ENCODE measurements at regions not wholly inside any gene's neighbourhood (a gene's known extent, or its start where the extent isn't known, plus 50 kb on each side); places are given as distances from the start of the nearest gene placed in this dataset.

DNA sequence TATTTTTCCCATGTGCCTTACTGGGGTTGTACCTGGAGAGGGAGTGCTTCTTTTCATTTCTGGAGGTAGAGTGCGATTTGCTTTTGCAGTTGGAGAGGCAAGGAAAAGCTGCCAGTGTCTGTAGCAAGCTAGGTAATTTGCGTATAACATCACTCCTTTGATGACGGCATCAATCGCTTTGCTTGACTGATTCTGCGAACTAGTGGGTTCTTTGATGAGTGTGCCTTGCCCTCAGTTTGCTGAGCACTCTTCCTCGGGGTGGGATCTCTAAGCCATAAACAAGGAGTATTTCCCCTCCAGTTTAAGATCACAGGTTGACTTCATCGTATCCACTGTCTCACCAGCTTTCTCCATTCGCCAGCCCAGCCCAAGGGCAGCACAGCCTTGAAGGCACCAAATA, 344.5 kb downstream of the KCNRG start:
- Histone ChIP-seq H2AFZ (ENCODE audit: low read length) (no peak overlapping the region), H3K4me1 (ENCODE audit: insufficient read depth, low read length) (peaks cover 18% of the 10 kb centered on the region), H3K4me2 (ENCODE audit: insufficient read depth, low read length) (no peak overlapping the region), H3K27ac (ENCODE audit: low read depth, low read length) (no peak overlapping the region), H3K36me3 (ENCODE audit: insufficient read depth, low read length) (no peaks in the 10 kb centered on the region), H3K4me3 (ENCODE audit: insufficient read depth, low read length) (no peak overlapping the region), H3K27me3 (ENCODE audit: insufficient read depth, low read length) (no peaks in the 10 kb centered on the region), H4K20me1 (ENCODE audit: insufficient read depth, low read length) (no peaks in the 10 kb centered on the region), H3K9me3 (ENCODE audit: low read depth, low read length) (no peaks in the 10 kb centered on the region), H3K79me2 (ENCODE audit: insufficient read depth, low read length) (no peaks in the 10 kb centered on the region)
- DNase-seq (ENCODE audit: insufficient read length, low spot score, missing footprints) = no peak
- TF ChIP-seq, protein P1, sequence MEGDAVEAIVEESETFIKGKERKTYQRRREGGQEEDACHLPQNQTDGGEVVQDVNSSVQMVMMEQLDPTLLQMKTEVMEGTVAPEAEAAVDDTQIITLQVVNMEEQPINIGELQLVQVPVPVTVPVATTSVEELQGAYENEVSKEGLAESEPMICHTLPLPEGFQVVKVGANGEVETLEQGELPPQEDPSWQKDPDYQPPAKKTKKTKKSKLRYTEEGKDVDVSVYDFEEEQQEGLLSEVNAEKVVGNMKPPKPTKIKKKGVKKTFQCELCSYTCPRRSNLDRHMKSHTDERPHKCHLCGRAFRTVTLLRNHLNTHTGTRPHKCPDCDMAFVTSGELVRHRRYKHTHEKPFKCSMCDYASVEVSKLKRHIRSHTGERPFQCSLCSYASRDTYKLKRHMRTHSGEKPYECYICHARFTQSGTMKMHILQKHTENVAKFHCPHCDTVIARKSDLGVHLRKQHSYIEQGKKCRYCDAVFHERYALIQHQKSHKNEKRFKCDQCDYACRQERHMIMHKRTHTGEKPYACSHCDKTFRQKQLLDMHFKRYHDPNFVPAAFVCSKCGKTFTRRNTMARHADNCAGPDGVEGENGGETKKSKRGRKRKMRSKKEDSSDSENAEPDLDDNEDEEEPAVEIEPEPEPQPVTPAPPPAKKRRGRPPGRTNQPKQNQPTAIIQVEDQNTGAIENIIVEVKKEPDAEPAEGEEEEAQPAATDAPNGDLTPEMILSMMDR (IDR thresholded peaks at IDR 0.05; ENCODE audit: extremely low read depth, low read depth, low read length) = no peak

DNA sequence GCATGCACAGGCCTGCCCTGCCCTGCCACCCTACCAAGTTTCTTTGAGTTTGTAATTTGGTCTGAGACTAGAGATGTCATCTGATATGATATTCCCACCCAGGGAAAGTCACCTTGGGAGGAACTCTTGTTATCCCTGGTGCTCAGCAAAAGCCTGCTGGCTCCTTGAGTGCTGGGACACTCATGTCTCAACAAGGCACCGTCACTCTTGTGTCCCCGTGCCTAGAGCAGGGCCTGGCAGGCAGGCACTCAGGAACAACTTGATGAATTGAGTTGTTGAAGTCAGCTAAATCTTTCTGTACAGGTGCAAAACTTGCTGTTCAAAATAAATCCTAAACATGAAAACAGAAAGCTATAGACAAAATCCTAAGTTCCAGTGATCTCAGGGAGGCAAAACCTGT, 345.4 kb downstream of the KCNRG start:
- Histone ChIP-seq H4K20me1 (ENCODE audit: insufficient read depth, low read length) (no peaks in the 10 kb centered on the region), H3K4me2 (ENCODE audit: insufficient read depth, low read length) (no peak overlapping the region), H3K4me3 (ENCODE audit: insufficient read depth, low read length) (no peak overlapping the region), H3K27me3 (ENCODE audit: insufficient read depth, low read length) (no peaks in the 10 kb centered on the region), H3K27ac (ENCODE audit: low read depth, low read length) (no peak overlapping the region), H3K4me1 (ENCODE audit: insufficient read depth, low read length) (peaks cover 18% of the 10 kb centered on the region), H3K36me3 (ENCODE audit: insufficient read depth, low read length) (no peaks in the 10 kb centered on the region), H2AFZ (ENCODE audit: low read length) (no peak overlapping the region), H3K9me3 (ENCODE audit: low read depth, low read length) (no peaks in the 10 kb centered on the region), H3K79me2 (ENCODE audit: insufficient read depth, low read length) (no peaks in the 10 kb centered on the region)
- TF ChIP-seq, protein P1 (IDR thresholded peaks at IDR 0.05; ENCODE audit: extremely low read depth, low read depth, low read length) = no peak
- no peak for DNase-seq (ENCODE audit: insufficient read length, low spot score, missing footprints)

DNA sequence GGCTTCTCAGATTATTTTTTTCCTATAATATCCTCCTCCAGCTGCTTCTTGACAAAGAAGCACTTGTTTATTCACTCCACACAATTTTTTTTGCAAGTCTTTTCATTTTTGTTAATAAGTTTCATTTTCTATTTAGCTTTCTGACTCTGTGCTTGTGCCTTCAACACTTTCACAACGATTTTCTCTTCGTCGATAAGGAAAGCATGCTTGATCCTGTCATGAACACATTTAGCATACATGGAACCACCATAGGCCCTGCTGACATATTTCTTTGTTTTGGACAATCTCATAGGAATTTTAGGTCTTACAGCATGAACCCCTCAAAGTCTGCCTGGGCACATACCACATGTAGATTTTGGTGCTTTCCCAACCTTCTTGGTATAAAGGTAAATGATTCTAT, 346.0 kb downstream of the KCNRG start:
- TF ChIP-seq, protein P1 (IDR thresholded peaks at IDR 0.05; ENCODE audit: extremely low read depth, low read depth, low read length) = no peak
- no peaks in the 10 kb centered on the region for H3K36me3 ChIP-seq (ENCODE audit: insufficient read depth, low read length)
- peaks cover 25% of the 10 kb centered on the region for H3K4me1 ChIP-seq (ENCODE audit: insufficient read depth, low read length)
- H3K27me3 ChIP-seq (ENCODE audit: insufficient read depth, low read length) = no peaks in the 10 kb centered on the region
- DNase-seq (ENCODE audit: insufficient read length, low spot score, missing footprints) = no peak
- no peak overlapping the region for H3K4me3 ChIP-seq (ENCODE audit: insufficient read depth, low read length)
- H3K9me3 ChIP-seq (ENCODE audit: low read depth, low read length) = no peaks in the 10 kb centered on the region
- no peak overlapping the region for H2AFZ ChIP-seq (ENCODE audit: low read length)
- no peak overlapping the region for H3K27ac ChIP-seq (ENCODE audit: low read depth, low read length)
- no peak overlapping the region for H3K4me2 ChIP-seq (ENCODE audit: insufficient read depth, low read length)
- H4K20me1 ChIP-seq (ENCODE audit: insufficient read depth, low read length) = no peaks in the 10 kb centered on the region
- no peaks in the 10 kb centered on the region for H3K79me2 ChIP-seq (ENCODE audit: insufficient read depth, low read length)

DNA sequence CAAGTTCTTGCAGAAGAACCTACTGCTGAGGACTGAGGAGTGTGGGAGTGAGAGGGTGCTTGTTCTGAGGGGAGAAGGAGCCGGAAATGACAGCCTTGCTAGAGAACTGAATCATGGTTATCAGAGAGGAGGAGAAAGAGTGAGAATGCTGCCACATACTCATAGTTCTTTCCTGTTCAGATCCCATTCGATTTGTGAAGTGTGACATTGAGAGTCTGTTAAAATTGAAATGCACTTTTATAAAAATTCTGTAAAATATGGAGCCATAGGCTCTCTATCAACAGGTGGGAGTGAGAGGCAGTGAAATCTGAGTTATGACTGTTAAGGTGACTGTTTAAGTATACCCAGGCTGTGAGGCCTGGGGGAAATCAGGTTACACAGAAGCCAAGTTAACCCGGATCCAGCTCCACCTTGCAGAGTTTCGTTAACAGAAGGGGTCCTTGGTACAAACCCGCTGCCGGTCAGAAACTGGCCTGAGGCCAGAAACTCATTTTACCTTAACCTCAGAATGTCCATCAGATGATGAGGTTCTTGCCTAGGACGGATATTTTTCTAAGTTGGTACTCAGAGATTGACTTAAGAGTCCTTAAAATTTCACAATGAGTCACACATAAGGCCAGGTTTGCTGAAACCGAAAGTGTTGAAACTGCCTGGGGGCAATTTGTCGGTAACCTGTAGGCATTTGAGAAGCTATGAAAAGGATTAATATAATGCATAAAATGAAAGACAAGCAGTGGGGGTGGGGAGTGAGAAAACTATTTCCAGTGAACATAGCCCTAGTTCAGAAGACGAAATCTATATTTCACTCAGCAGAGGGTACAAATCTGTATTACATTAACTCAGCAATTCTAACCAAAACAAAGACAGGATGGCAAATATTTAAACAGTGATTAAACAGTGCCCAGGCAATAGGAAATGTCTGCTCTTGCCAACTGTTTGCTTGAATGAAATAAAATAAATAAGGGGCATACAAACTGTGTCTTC, 350.5 kb downstream of the KCNRG start:
- Histone ChIP-seq H3K27me3 (ENCODE audit: insufficient read depth, low read length) (peaks cover 3% of the 10 kb centered on the region), H3K4me1 (ENCODE audit: insufficient read depth, low read length) (peaks cover 8% of the 10 kb centered on the region), H3K4me3 (ENCODE audit: insufficient read depth, low read length) (peak overlapping the region; percentile 51), H3K4me2 (ENCODE audit: insufficient read depth, low read length) (peak overlapping the region; percentile 68), H3K27ac (ENCODE audit: low read depth, low read length) (peak overlapping the region; percentile 9), H2AFZ (ENCODE audit: low read length) (peak overlapping the region; percentile 64), H4K20me1 (ENCODE audit: insufficient read depth, low read length) (no peaks in the 10 kb centered on the region), H3K79me2 (ENCODE audit: insufficient read depth, low read length) (no peaks in the 10 kb centered on the region), H3K36me3 (ENCODE audit: insufficient read depth, low read length) (no peaks in the 10 kb centered on the region), H3K9me3 (ENCODE audit: low read depth, low read length) (no peaks in the 10 kb centered on the region)
- DNase-seq (ENCODE audit: insufficient read length, low spot score, missing footprints) = no peak
- TF ChIP-seq, protein P1 (IDR thresholded peaks at IDR 0.05; ENCODE audit: extremely low read depth, low read depth, low read length) = no peak

All from osteoblast (primary cell).